ENCODE measurements at regions not wholly inside any gene's neighbourhood (a gene's known extent, or its start where the extent isn't known, plus 50 kb on each side); places are given as distances from the start of the nearest gene placed in this dataset.
"Not testable (repeated sequence)": the region's sequence is repeated elsewhere in the genome, so short reads cannot be mapped to it uniquely, and the experiment has no call there.

GRCh38 chr7:136527554-136527953 is 340.9 kb upstream of the CHRM2 start:
- no peak for DNase-seq

GRCh38 chr7:136526408-136527105 is 341.9 kb upstream of the CHRM2 start:
- no peak for DNase-seq

- peak; percentile 46 for DNase-seq
Observed at GRCh38 chr7:136523571-136523970, 344.9 kb upstream of the CHRM2 start.

GRCh38 chr7:136517971-136518370 is 350.5 kb upstream of the CHRM2 start:
- no peak for DNase-seq

- no peak for DNase-seq
Observed at GRCh38 chr7:136514776-136515175, 353.7 kb upstream of the CHRM2 start.

- DNase-seq, result no peak
Observed at GRCh38 chr7:136513744-136514143, 354.7 kb upstream of the CHRM2 start.

GRCh38 chr7:136509466-136509865 is 359.0 kb upstream of the CHRM2 start:
- DNase-seq, result no peak

- peak; percentile 1 for DNase-seq
Observed at GRCh38 chr7:136502162-136502561, 366.3 kb upstream of the CHRM2 start.

GRCh38 chr7:136501151-136501550 is 367.3 kb upstream of the CHRM2 start:
- DNase-seq, result no peak

GRCh38 chr7:136496551-136496950 is 371.9 kb upstream of the CHRM2 start:
- DNase-seq, result no peak

GRCh38 chr7:136495081-136495480 is 373.4 kb upstream of the CHRM2 start:
- DNase-seq, result no peak

- DNase-seq, result no peak
Observed at GRCh38 chr7:136492366-136492765, 376.1 kb upstream of the CHRM2 start.

- DNase-seq, result no peak
Observed at GRCh38 chr7:136489808-136490207, 378.6 kb upstream of the CHRM2 start.

- no peak for DNase-seq
Observed at GRCh38 chr7:136480901-136481300, 387.6 kb upstream of the CHRM2 start.

GRCh38 chr7:136479922-136480321 is 388.5 kb upstream of the CHRM2 start:
- no peak for DNase-seq

GRCh38 chr7:136470179-136470578 is 398.3 kb upstream of the CHRM2 start:
- DNase-seq, result no peak

- DNase-seq, result no peak
Observed at GRCh38 chr7:136452949-136453348, 415.5 kb upstream of the CHRM2 start.

GRCh38 chr7:136446751-136447150 is 421.7 kb upstream of the CHRM2 start:
- DNase-seq, result no peak

- no peak for DNase-seq
Observed at GRCh38 chr7:136441835-136442234, 426.6 kb upstream of the CHRM2 start.

- not testable (repeated sequence) for DNase-seq
Observed at GRCh38 chr7:136431736-136432135, 436.7 kb upstream of the CHRM2 start.

GRCh38 chr7:136424058-136424457 is 444.4 kb upstream of the CHRM2 start:
- DNase-seq, result no peak

- DNase-seq, result not testable (repeated sequence)
Observed at GRCh38 chr7:136419740-136420139, 442.6 kb upstream of the MTPN start.

GRCh38 chr7:136412952-136413351 is 435.8 kb upstream of the MTPN start:
- no peak for DNase-seq

- DNase-seq, result peak; percentile 53
Observed at GRCh38 chr7:136405931-136406777, 429.0 kb upstream of the MTPN start.
